ENCODE measurements at regions not wholly inside any gene's neighbourhood (a gene's known extent, or its start where the extent isn't known, plus 50 kb on each side); places are given as distances from the start of the nearest gene placed in this dataset.
"Not testable (repeated sequence)": the region's sequence is repeated elsewhere in the genome, so short reads cannot be mapped to it uniquely, and the experiment has no call there.

DNA sequence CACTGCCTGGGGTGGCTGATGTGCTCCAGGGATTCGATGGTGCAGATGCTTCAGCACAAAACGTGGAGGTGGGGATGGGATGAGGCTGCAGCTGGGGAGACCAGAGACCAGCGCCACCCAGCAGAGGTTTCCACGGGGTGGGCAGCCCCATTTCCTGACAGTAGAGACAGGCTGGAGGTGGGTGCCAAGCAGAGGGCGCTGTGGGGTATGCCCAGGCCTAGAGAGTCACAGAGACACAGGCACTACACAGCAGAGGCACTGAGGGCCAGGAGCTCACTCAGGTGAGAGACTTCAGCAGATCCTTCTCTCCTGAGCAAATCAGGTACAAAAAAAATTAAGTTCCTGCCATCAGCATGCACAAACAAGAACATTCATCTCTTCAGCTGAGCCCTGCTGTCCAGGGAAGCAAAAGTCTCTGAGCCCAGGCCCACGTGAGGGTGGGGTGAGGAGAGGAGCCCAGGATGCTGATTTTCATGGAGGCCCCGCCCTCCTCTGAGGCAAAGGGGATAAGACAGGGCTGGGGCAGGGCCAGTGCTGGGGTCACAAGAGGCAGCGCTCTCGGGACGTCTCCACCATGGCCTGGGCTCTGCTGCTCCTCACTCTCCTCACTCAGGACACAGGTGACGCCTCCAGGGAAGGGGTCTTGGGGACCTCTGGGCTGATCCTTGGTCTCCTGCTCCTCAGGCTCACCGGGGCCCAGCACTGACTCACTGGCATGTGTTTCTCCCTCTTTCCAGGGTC lies 53.1 kb downstream of the GGTLC2 start:
- no peak for DNase-seq

GRCh38 chr22:22698263-22698750 lies 53.9 kb downstream of the GGTLC2 start:
- no peak for DNase-seq

GRCh38 chr22:22700631-22701030 lies 56.2 kb downstream of the GGTLC2 start:
- no peak for DNase-seq

DNA sequence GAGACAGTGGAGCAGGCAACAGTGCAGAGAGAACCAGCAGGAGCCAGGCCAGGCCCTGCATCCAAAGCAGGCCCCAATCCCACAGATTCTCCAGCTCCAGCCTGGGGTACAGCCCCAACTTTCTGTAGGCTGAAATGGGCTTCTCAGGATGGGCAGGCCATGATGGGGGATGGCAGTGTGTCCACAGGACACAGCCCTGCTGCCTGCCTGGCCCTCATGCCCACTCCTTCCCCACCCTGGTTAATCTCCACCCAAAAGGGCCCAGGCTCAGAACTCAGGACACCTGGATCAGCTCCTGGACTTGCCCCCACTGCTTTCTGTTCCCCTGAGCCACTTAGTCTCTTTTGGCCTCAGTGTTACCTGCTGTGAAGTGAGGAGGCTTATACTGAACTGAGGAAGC lies 57.1 kb downstream of the GGTLC2 start:
- not testable (repeated sequence) for DNase-seq

- no peak for DNase-seq
Observed at GRCh38 chr22:22702237-22703202, 58.1 kb downstream of the GGTLC2 start.

- no peak for DNase-seq
Observed at GRCh38 chr22:22703203-22703570, 58.8 kb downstream of the GGTLC2 start.

GRCh38 chr22:22703715-22704114 lies 59.3 kb downstream of the GGTLC2 start:
- no peak for DNase-seq

- no peak for DNase-seq
Observed at GRCh38 chr22:22704156-22704946, 59.9 kb downstream of the GGTLC2 start.

DNA sequence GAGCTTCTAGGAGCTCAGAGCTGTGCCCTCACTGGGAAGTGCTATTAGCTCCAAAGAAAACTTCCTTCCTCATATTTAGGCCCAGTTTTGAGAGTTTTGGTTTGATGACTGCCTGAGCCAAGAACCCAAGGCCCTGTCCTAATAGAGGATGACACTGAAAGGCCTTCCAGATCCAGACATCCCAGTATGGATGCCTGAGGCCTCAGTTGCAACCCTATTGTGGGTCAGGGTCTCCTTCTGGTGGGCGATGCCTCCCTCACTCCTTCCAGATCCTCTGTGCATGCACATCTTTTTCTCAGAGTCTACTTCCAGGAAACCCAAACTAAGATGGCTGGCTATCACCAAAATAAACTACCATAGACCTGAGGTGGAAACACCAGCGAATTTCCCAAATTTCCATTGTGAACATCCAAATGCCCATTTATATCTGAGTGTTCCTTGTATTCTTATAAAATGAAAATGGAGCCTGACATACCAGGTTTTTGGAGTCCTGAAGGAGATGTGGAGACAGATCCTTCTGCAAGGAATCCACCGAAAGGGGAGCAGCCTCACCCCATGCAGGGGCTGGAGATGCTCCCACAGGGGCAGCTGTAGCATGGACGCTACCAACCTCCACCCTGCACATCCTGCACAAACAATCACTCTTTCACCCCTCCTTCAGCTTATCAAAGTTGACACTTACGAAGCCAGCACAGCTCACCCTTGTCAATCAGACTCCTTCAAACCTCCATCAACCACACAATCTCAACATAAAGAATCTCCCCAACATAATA lies 61.1 kb downstream of the GGTLC2 start:
- no peak for DNase-seq

DNA sequence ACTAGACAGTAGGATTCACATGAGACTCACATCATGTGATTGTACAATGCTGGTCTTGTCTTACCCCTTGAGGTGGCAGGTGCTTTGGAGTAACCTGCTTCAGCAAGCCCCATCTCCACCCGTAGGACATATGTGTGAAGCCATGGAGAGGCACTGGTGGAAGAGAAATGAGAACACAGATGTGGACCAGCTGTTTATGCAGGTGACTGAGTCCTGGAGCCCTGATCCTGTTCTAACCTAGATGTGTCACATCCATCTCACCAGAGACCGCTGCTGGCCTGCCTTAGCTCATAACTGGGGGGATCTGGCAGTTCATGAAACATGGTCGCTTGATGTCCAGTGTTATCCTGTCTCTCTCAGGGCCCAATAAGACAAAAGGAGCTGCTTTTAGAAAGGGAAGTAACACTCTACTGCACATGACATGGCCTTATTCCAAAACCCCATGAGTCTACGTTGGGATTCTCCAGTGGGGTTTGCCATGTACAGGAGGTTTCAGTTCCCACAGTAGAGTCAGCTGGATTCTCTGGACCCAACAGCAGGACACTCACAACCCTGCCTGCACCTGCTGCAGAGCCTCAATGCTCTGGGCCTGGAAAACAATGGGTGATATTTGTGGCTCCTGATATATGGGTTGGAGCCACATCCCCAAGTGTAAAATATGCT lies 62.0 kb downstream of the GGTLC2 start:
- no peak for DNase-seq

DNA sequence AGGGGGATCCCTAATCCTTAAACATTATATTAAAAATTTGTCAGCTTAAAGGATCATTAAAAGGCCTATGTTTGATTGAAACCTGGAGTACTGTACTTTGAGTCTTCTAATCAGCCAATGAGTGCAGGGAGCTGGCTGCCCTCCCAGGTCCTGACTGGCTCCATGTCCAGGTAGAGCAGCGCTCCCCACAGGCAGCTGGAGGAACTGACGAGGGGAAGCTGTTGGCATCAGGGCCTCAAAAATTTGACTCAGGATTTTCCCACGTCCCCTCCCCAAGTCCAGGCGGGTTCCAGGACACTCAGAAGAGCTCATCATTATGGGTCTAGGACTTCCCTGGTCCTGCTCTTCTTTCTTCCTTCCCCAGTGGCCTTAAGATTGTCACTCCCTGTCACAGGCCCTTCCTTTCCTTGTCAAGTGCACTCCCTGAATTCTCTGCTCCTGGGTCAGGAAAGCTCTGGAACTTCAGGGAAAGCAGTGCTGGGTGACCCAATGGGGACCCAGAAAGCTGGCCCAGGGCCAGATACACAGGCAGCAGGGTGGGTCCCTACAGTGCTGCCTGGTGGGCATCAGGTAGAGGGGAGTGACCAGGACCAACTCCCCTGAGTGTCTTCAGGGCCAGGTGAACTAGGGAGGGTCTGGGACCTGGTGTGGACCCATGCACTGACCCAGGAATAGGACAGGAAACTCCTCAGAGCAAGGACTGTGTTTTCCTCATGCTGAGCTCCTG lies 65.5 kb downstream of the GGTLC2 start:
- DNase-seq, result peak in 1 of 2 donors; percentile 24

DNA sequence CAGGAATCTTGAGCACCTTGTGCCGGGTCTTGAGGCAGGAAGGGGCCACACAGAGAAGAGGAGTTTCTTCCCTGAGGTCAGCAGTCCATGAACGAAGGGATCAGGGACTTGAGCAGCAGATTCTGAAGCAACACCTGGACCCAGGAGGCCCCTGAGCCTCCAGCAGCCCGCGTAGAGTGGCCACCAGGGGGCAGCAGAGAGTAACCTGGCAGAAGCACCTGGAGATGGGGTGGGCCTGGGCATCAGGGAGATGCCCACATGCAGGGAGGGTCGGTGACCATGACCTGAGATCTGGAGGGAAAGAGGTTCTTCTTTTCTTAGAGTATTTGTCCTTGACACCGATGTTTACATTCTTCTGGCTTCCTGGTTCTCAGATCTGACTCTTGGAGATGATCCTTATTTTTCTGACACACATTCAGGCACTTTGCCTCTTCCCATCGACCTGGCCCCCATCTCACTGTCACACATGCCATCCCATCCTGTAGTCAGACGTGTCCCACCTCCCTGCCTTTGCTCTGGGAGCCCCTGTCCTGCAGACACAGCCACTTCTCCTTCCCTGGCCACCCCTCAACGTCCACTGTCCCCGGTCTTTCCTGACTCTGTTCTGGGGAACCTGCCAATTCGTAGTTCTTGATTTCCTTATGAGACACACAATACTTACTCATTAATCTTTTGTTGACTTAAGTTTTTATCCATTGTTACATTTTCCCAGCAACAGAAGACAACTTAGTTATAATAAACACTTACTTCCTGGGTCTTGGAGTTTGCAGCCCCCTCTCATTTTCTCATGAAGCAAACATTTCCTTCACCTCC lies 66.5 kb downstream of the GGTLC2 start:
- DNase-seq, result peak; percentile 81 to 86

DNA sequence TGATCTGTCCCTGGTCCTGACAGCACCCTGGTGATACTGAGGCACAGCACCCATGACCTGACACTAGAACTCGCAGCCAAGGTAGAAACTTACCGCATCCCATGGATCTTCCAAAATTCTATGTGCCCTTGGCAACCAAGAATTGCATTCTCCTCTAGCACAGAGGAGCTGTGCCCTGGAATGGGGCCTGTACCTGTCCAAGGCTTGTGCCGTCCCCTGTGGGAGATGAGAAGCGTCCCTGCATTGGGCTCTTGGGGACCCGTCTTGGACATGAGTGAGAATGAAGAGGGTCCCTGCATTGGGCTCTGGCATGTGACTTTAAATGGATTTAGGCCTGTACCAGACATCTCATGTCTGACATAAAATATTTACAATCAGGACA lies 67.1 kb downstream of the GGTLC2 start:
- DNase-seq, result no peak

DNA sequence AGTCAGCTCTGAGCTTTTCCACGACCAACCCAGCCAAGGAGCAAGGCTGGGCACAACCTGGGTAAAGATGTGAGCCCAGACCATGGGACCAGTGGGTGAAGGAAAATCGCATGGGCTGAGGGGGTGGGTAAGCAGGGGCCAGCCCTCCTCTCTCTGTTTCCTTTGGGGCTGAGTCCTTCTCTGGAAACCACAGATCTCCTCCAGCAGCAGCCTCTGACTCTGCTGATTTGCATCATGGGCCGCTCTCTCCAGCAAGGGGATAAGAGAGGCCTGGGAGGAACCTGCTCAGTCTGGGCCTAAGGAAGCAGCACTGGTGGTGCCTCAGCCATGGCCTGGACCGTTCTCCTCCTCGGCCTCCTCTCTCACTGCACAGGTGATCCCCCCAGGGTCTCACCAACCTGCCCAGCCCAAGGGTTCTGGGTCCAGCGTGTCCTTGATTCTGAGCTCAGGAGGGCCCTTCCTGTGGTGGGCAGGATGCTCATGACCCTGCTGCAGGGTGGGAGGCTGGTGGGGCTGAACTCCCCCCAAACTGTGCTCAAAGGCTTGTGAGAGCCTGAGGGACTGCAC lies 67.8 kb downstream of the GGTLC2 start:
- DNase-seq, result no peak

- no peak for DNase-seq
Observed at GRCh38 chr22:22712666-22713365, 68.4 kb downstream of the GGTLC2 start.

DNA sequence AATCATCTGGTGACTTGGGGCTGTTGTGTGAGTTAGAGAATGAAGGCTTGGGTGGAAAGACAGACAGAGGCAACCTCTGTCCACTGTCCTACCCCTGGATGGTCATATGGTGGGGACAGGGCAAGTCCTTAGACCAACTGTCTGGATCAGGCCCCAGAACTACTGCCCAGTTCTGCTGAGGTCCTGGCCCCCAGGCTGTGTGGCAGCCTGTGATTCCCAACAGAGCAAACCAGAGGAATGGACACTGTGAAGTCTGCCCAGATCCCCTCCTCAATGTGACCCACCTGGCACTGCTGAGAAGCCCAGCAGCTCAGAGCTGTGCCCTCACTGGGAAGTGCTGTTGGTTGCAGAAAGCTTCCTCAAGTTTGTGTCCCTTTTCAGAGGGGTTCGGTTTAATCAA lies 69.0 kb downstream of the GGTLC2 start:
- no peak for DNase-seq

DNA sequence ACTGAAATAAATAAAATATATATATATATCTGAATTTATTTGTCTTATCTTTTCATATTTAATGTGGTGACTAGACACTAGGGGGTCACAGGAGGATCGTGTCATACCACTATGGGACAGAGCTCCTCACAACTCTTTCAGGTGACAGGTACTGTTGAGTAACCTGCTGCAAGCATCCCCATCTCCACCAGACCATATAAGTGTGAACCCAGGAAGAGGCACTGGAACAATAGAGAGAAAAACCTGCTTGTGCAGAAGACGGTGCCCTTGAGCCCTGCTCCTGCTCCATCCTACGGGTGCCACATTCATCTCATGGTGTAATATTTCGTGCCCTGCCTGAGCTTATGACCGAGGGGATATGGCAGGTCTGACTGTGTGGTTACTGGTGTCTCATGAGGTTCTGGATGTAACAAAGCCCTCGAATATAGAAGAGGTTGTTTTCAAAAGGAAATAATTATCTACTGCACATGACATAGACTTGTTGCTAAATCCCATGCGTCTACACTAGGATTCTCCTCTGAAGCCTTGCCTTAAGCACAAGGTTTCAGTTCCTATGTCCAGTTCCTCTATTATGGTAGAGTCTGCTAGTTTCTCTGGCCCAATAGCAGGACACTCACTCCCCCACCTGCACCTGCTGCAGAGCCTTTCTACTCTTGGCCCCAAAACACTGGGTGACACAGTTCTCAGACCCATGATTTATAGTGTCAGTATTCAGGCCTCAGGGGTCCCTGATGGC lies 70.4 kb downstream of the GGTLC2 start:
- DNase-seq, result no peak

- no peak for DNase-seq
Observed at GRCh38 chr22:22716136-22716665, 71.8 kb downstream of the GGTLC2 start.
